T-cell (primary cell): ENCODE measurements at regions not wholly inside any gene's neighbourhood (a gene's known extent, or its start where the extent isn't known, plus 50 kb on each side); places are given as distances from the start of the nearest gene placed in this dataset.

Source experiments
- ATAC-seq, 4 experiments: fragments of 200-7000 bp in 3 of 4; fragments of 150-1000 bp in 1 of 4; cut with Tn5 transposase; replicated peaks in 1 of 4; 1 replicate in 3 of 4; 2 replicates in 1 of 4; pipeline ENCODE4 v1.10.0; 2021; ENCODE audit warnings: moderate library complexity in 3 of 4, mild to moderate bottlenecking in 2 of 4, moderate number of reproducible peaks in 1 of 4
- CTCF ChIA-PET, 2 donors: fragments of 300-600 bp; sonication (Branson Sonifier 250); formaldehyde crosslinking; loops; one replicate each; lab custom pipeline; 2022; ENCODE audit warnings: antibody characterized with exemption in 2 of 2; lab: Charles Lee
- POLR2A ChIA-PET, 2 donors: fragments of 300-600 bp; sonication (Branson Sonifier 250); formaldehyde crosslinking; loops; one replicate each; lab custom pipeline; 2022; ENCODE audit warnings: antibody characterized with exemption in 2 of 2; lab: Charles Lee
- DNase-seq, 35 experiments: peaks; one replicate each; pipeline versions ENCODE4 v3.0.0 to v3.0.0-alpha.2; 2013 to 2023
- H3K27ac ChIP-seq: one replicate; pipeline ENCODE4 v1.5.1; 2013; ENCODE audit warnings: low read length
- H3K27me3 ChIP-seq, 2 experiments: replicated peaks in 1 of 2; 1 replicate in 1 of 2; 2 replicates in 1 of 2; pipeline versions ENCODE4 v1.6.1 to v1.7.0; 2013; ENCODE audit warnings: low read length in 1 of 2, mixed read lengths in 1 of 2; ENCODE audit not compliant: control insufficient read depth in 2 of 2, insufficient read depth in 2 of 2; ENCODE audit errors: extremely low read depth in 1 of 2
- H3K36me3 ChIP-seq, 2 donors: 1 replicate in 1 of 2; 2 replicates in 1 of 2; pipeline versions ENCODE4 v1.6.1 to v1.7.0; 2013; ENCODE audit warnings: low read length in 1 of 2; ENCODE audit not compliant: control insufficient read depth in 2 of 2, insufficient read depth in 1 of 2; ENCODE audit errors: extremely low read depth in 1 of 2
- H3K4me1 ChIP-seq, 2 experiments: 1 replicate in 1 of 2; 2 replicates in 1 of 2; pipeline versions ENCODE4 v1.6.1 to v1.7.0; 2013; ENCODE audit warnings: low read length in 2 of 2, mixed read lengths in 1 of 2; ENCODE audit not compliant: insufficient read depth in 2 of 2, control insufficient read depth in 1 of 2; ENCODE audit errors: extremely low read depth in 1 of 2
- H3K4me3 ChIP-seq, 2 donors: 1 replicate in 1 of 2; 2 replicates in 1 of 2; pipeline versions ENCODE4 v1.5.1 to v1.7.0; 2013; ENCODE audit warnings: mild to moderate bottlenecking in 2 of 2, low read length in 1 of 2, moderate library complexity in 1 of 2; ENCODE audit not compliant: control insufficient read depth in 1 of 2; ENCODE audit errors: extremely low read depth in 1 of 2
- H3K9me3 ChIP-seq: 2 replicates; pipeline ENCODE4 v1.7.0; 2013
- H3K27ac Mint-ChIP-seq, 2 donors: one replicate each; pipeline ENCODE4 v1.8.0; 2020 to 2021; ENCODE audit warnings: mild to moderate bottlenecking in 2 of 2, mixed read lengths in 2 of 2
- H3K27me3 Mint-ChIP-seq, 2 donors: one replicate each; pipeline ENCODE4 v1.8.0; 2021 to 2022; ENCODE audit warnings: mixed read lengths in 2 of 2
- H3K36me3 Mint-ChIP-seq: one replicate; pipeline ENCODE4 v1.8.0; 2021; ENCODE audit warnings: mixed read lengths
- H3K4me1 Mint-ChIP-seq, 3 donors: one replicate each; pipeline ENCODE4 v1.8.0; 2020 to 2022; ENCODE audit warnings: mixed read lengths in 3 of 3, mild to moderate bottlenecking in 1 of 3
- H3K4me3 Mint-ChIP-seq, 3 donors: one replicate each; pipeline ENCODE4 v1.8.0; 2020 to 2022; ENCODE audit warnings: mild to moderate bottlenecking in 3 of 3, mixed read lengths in 3 of 3, moderate library complexity in 3 of 3
- H3K9me3 Mint-ChIP-seq, 3 donors: one replicate each; pipeline ENCODE4 v1.8.0; 2020 to 2022; ENCODE audit warnings: mixed read lengths in 3 of 3
- WGBS: methylation state at CpG from one replicate; pipeline ENCODE4 v1.1.5; 2013; ENCODE audit warnings: missing lambda C conversion rate; ENCODE audit not compliant: insufficient coverage; 5-methylcytosine and 5-hydroxymethylcytosine counted together

GRCh38 chr2:76252704-76253103 is 542.0 kb upstream of the GCFC2 start:
- H3K27me3 ChIP-seq = no peaks in the 10 kb centered on the region
- DNase-seq (no peak), ATAC-seq (no peak)
- no peaks in the 10 kb centered on the region for H3K36me3 ChIP-seq
- peaks cover 3 to 8% (median 5%) of the 10 kb centered on the region in 3 donors for H3K9me3 Mint-ChIP-seq
- H3K9me3 ChIP-seq = no peaks in the 10 kb centered on the region
- ChIA-PET POLR2A (no interaction called here), CTCF (no interaction called here)
- H3K27ac Mint-ChIP-seq = no peak overlapping the region
- no peak overlapping the region for H3K4me3 ChIP-seq
- H3K27me3 Mint-ChIP-seq = no peaks in the 10 kb centered on the region
- no peaks in the 10 kb centered on the region for H3K4me1 Mint-ChIP-seq
- H3K27ac ChIP-seq = no peak overlapping the region
- H3K4me1 ChIP-seq = no peaks in the 10 kb centered on the region
- no peaks in the 10 kb centered on the region for H3K36me3 Mint-ChIP-seq
- whole genome bisulfite sequencing = no CpG with 5 or more reads among the region's 1 CpG
- no peak overlapping the region for H3K4me3 Mint-ChIP-seq

- H3K4me1 ChIP-seq = no peaks in the 10 kb centered on the region
- no peaks in the 10 kb centered on the region for H3K36me3 Mint-ChIP-seq
- peaks cover 3 to 8% (median 3%) of the 10 kb centered on the region in 3 donors for H3K9me3 Mint-ChIP-seq
- WGBS = 45% methylated on average over 1 of the region's 2 CpGs
- no peak overlapping the region for H3K27ac ChIP-seq
- no peaks in the 10 kb centered on the region for H3K9me3 ChIP-seq
- H3K27me3 Mint-ChIP-seq = no peaks in the 10 kb centered on the region
- ChIA-PET CTCF (no interaction called here), POLR2A (no interaction called here)
- DNase-seq (no peak), ATAC-seq (no peak)
- H3K4me3 ChIP-seq = no peak overlapping the region
- H3K27me3 ChIP-seq = no peaks in the 10 kb centered on the region
- no peaks in the 10 kb centered on the region for H3K4me1 Mint-ChIP-seq
- H3K27ac Mint-ChIP-seq = no peak overlapping the region
- H3K36me3 ChIP-seq = no peaks in the 10 kb centered on the region
- H3K4me3 Mint-ChIP-seq = no peak overlapping the region
Measured at GRCh38 chr2:76251342-76251741, 540.6 kb upstream of the GCFC2 start.

GRCh38 chr2:76247006-76247405 is 536.3 kb upstream of the GCFC2 start:
- CTCF ChIA-PET = no interaction called here
- DNase-seq (no peak), ATAC-seq (no peak)
- no peak overlapping the region for H3K4me3 Mint-ChIP-seq
- H3K4me1 Mint-ChIP-seq = no peaks in the 10 kb centered on the region
- no peak overlapping the region for H3K4me3 ChIP-seq
- H3K27me3 ChIP-seq = no peaks in the 10 kb centered on the region
- peaks cover 0 to 12% (median 3%) of the 10 kb centered on the region in 3 donors for H3K9me3 Mint-ChIP-seq
- 42% methylated on average over 1 of the region's 3 CpGs for WGBS
- H3K27ac ChIP-seq = no peak overlapping the region
- no peaks in the 10 kb centered on the region for H3K27me3 Mint-ChIP-seq
- no peaks in the 10 kb centered on the region for H3K36me3 ChIP-seq
- H3K9me3 ChIP-seq = no peaks in the 10 kb centered on the region
- H3K27ac Mint-ChIP-seq = no peak overlapping the region
- H3K36me3 Mint-ChIP-seq = no peaks in the 10 kb centered on the region
- no peaks in the 10 kb centered on the region for H3K4me1 ChIP-seq
- POLR2A ChIA-PET = no interaction called here

- no peaks in the 10 kb centered on the region for H3K4me1 ChIP-seq
- Mint-ChIP-seq H3K27me3 (no peaks in the 10 kb centered on the region), H3K4me1 (no peaks in the 10 kb centered on the region), H3K4me3 (no peak overlapping the region), H3K36me3 (no peaks in the 10 kb centered on the region), H3K27ac (no peak overlapping the region), H3K9me3 (peaks cover 0 to 17% (median 14%) of the 10 kb centered on the region in 3 donors)
- no peaks in the 10 kb centered on the region for H3K9me3 ChIP-seq
- CTCF ChIA-PET = interaction anchor here in 1 of 2 donors (0.9 kb wide), 1 partner anchor 44 kb away, joined by 3 read pairs; no protein-coding TSS in a partner anchor
- DNase-seq (no peak), ATAC-seq (no peak)
- WGBS = 77% methylated on average over 2 of the region's 5 CpGs
- no peak overlapping the region for H3K4me3 ChIP-seq
- H3K36me3 ChIP-seq = no peaks in the 10 kb centered on the region
- H3K27me3 ChIP-seq = no peaks in the 10 kb centered on the region
- POLR2A ChIA-PET = no interaction called here
- no peak overlapping the region for H3K27ac ChIP-seq
Measured at GRCh38 chr2:76211991-76212985, 501.6 kb upstream of the GCFC2 start.

- Histone ChIP-seq H3K27ac (no peak overlapping the region), H3K36me3 (no peaks in the 10 kb centered on the region), H3K4me1 (no peaks in the 10 kb centered on the region), H3K9me3 (no peaks in the 10 kb centered on the region), H3K4me3 (no peak overlapping the region), H3K27me3 (no peaks in the 10 kb centered on the region)
- H3K4me3 Mint-ChIP-seq = no peak overlapping the region
- no peak for ATAC-seq
- no peaks in the 10 kb centered on the region for H3K27me3 Mint-ChIP-seq
- H3K27ac Mint-ChIP-seq = no peak overlapping the region
- POLR2A ChIA-PET = no interaction called here
- DNase-seq = no peak
- CTCF ChIA-PET = no interaction called here
- H3K36me3 Mint-ChIP-seq = no peaks in the 10 kb centered on the region
- 82% methylated on average over 3 of the region's 3 CpGs for whole genome bisulfite sequencing
- H3K9me3 Mint-ChIP-seq = peaks cover 3 to 17% (median 14%) of the 10 kb centered on the region in 3 donors
- no peaks in the 10 kb centered on the region for H3K4me1 Mint-ChIP-seq
Measured at GRCh38 chr2:76210551-76210950, 499.8 kb upstream of the GCFC2 start.

GRCh38 chr2:76204048-76204447 is 493.3 kb upstream of the GCFC2 start:
- DNase-seq (no peak), ATAC-seq (no peak)
- WGBS = 20% methylated on average over 1 of the region's 2 CpGs
- H3K27ac Mint-ChIP-seq = no peak overlapping the region
- H3K4me3 Mint-ChIP-seq = no peak overlapping the region
- H3K4me1 ChIP-seq = no peaks in the 10 kb centered on the region
- H3K9me3 ChIP-seq = no peaks in the 10 kb centered on the region
- no peak overlapping the region for H3K27ac ChIP-seq
- no peak overlapping the region for H3K4me3 ChIP-seq
- ChIA-PET CTCF (no interaction called here), POLR2A (no interaction called here)
- H3K27me3 ChIP-seq = no peaks in the 10 kb centered on the region
- no peaks in the 10 kb centered on the region for H3K4me1 Mint-ChIP-seq
- H3K9me3 Mint-ChIP-seq = peaks cover 8 to 13% (median 8%) of the 10 kb centered on the region in 3 donors
- no peaks in the 10 kb centered on the region for H3K36me3 ChIP-seq
- H3K36me3 Mint-ChIP-seq = no peaks in the 10 kb centered on the region
- H3K27me3 Mint-ChIP-seq = no peaks in the 10 kb centered on the region
